ENCODE measurements at regions not wholly inside any gene's neighbourhood (a gene's known extent, or its start where the extent isn't known, plus 50 kb on each side); places are given as distances from the start of the nearest gene placed in this dataset.

GRCh38 chr5:74251141-74252035, 389.1 kb downstream of the ENC1 start:
- TF ChIP-seq TAF1 (IDR thresholded peaks at IDR 0.05; ENCODE audit: borderline replicate concordance, low read depth, low read length): no peak
- TF ChIP-seq POLR2AphosphoS5 (IDR thresholded peaks at IDR 0.05; ENCODE audit: low read depth, low read length): no peak
- TF ChIP-seq POLR2A (IDR thresholded peaks at IDR 0.05; ENCODE audit: low read depth, low read length): no peak
- DNase-seq (ENCODE audit: insufficient read length) (no peak), FAIRE-seq (peak; percentile 5)

DNA sequence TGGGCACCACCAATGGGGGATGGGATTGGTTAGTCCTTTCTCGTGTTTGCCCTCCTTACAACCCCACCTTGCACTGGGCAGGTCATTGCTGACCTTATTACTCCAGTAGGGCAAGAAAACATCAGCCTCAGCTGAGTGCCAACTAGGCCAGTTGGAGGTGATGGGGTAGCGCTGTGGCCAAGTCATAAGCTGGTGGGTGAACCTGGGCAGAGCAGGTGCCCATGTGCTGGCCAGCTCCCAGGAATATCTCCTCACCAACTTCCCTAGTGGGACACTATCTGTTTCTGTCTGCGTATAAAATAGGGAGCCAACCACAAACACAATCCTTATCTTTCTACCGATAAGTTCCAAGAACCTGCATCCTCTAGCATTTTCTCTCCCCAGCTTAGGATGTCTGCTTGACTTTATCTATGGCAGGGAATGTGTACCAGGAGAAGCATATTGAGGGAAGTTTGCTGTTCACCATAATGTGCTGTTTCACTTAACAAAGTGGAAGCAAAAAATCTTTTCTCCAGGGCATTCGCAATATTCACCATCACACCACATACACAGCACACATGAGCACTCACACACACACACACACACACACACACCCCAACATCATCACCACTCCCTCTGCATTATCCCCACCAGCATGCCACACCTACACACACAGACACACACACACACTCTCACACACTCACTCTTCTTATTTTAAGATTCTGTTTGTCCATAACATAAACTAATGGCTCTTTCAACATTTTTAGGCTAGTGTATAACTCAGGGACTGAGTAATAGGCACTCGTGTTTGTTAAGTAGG, 390.0 kb downstream of the ENC1 start:
- no peak for FAIRE-seq
- DNase-seq (ENCODE audit: insufficient read length): no peak
- TF ChIP-seq TAF1 (IDR thresholded peaks at IDR 0.05; ENCODE audit: borderline replicate concordance, low read depth, low read length) (no peak), POLR2A (IDR thresholded peaks at IDR 0.05; ENCODE audit: low read depth, low read length) (no peak), POLR2AphosphoS5 (IDR thresholded peaks at IDR 0.05; ENCODE audit: low read depth, low read length) (no peak)

GRCh38 chr5:74248576-74248975, 392.0 kb downstream of the ENC1 start:
- TF ChIP-seq TAF1 (IDR thresholded peaks at IDR 0.05; ENCODE audit: borderline replicate concordance, low read depth, low read length) (no peak), POLR2A (IDR thresholded peaks at IDR 0.05; ENCODE audit: low read depth, low read length) (no peak), POLR2AphosphoS5 (IDR thresholded peaks at IDR 0.05; ENCODE audit: low read depth, low read length) (no peak)

GRCh38 chr5:74244406-74244805, 396.1 kb downstream of the ENC1 start:
- TF ChIP-seq POLR2AphosphoS5 (IDR thresholded peaks at IDR 0.05; ENCODE audit: low read depth, low read length) (no peak), POLR2A (IDR thresholded peaks at IDR 0.05; ENCODE audit: low read depth, low read length) (no peak), TAF1 (IDR thresholded peaks at IDR 0.05; ENCODE audit: borderline replicate concordance, low read depth, low read length) (no peak)
- no peak for FAIRE-seq
- no peak for DNase-seq (ENCODE audit: insufficient read length)

More at GRCh38 chr5:74248576-74248975, 392.0 kb downstream of the ENC1 start:
- DNase-seq (ENCODE audit: insufficient read length): no peak
- FAIRE-seq: no peak

DNA sequence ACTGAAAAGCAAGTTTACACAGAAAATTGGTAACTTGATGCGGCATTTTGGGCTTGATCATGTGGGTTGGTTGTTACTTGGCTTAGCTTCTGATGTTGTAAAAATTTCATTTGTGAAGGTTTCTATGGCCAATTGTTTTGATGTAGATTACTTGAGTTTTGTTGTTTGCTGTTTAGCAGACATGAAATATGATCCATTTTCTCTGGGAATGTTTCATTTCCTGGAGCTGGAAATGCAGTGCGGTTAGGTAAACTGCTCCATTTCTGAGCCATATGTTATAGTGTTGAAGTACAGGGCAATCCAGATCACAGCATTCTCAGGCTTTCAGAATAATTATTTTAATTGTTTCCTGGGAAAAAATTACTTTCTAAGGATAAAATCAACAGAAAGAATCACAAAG, 396.9 kb downstream of the ENC1 start:
- TF ChIP-seq POLR2AphosphoS5 (IDR thresholded peaks at IDR 0.05; ENCODE audit: low read depth, low read length) (no peak), POLR2A (IDR thresholded peaks at IDR 0.05; ENCODE audit: low read depth, low read length) (no peak), TAF1 (IDR thresholded peaks at IDR 0.05; ENCODE audit: borderline replicate concordance, low read depth, low read length) (no peak)
- FAIRE-seq (no peak), DNase-seq (ENCODE audit: insufficient read length) (no peak)

DNA sequence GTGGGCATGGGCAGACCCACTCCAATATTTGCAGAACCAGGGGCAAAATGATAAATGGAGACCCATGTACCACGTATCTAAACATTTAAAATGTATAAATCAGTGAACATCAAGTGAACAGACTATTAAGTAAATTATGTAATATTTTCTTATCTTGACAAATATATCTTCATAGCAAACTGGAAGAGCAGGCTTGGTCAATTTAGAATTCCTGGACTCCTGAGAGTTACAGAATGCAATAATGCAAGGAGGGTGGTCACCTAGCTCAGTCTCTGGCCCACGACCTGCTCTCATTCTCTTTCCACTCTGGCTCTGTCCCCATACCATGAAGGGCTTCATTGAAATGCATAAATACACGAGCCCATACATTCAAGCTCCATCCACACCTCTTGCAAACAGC, 398.0 kb downstream of the ENC1 start:
- no peak for TF ChIP-seq POLR2A (IDR thresholded peaks at IDR 0.05; ENCODE audit: low read depth, low read length)
- TF ChIP-seq TAF1 (IDR thresholded peaks at IDR 0.05; ENCODE audit: borderline replicate concordance, low read depth, low read length): no peak
- no peak for TF ChIP-seq POLR2AphosphoS5 (IDR thresholded peaks at IDR 0.05; ENCODE audit: low read depth, low read length)
- no peak for FAIRE-seq
- DNase-seq (ENCODE audit: insufficient read length): no peak

- no peak for FAIRE-seq
- no peak for DNase-seq (ENCODE audit: insufficient read length)
- TF ChIP-seq TAF1 (IDR thresholded peaks at IDR 0.05; ENCODE audit: borderline replicate concordance, low read depth, low read length) (no peak), POLR2A (IDR thresholded peaks at IDR 0.05; ENCODE audit: low read depth, low read length) (no peak), POLR2AphosphoS5 (IDR thresholded peaks at IDR 0.05; ENCODE audit: low read depth, low read length) (no peak)
These were observed 398.8 kb downstream of the ENC1 start for GRCh38 chr5:74241751-74242140.

DNA sequence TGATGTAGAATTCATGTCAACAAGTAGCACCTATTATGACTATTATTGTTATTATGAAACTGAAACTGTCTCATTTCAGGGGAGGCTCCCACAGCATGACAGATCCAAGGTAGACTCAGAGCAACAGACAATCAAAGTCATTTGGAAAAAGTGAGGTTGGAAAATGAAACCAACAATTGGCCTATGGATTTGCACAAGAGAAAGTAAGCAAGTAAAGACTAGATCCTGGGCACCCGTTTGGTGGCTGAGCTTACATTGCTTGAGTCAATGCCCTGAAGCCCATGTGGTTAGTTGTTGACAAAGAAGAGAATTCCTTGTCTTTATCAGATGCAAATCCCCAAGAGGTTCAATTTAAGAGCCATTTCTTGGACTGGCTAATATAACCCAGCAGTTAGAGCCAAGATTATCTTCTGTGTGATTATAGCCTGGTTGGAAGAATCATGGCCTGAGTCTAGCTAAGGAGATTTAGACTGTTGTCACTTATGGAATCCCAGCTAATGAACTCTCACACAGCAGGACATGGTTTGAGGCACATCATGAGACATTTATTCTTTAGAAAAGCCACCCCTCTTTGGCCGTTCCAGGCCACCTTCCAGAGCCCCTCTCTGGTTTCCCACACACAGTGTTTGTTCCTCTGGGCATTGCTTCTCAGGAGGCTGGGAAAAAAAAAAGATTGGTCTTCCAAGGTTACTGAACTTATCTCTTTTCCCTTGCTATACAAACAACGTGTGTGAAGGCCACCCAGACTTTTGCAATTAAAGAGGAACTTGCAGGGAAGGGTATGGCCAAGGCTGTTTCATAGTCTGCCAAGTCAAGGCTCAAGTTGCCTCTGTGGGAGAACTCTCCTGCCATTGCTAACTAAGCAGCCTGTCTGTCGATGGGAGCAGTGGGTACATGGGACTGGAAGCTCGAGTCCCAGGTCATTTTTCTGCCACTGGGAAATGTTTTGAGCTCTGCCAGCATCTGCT, 399.5 kb downstream of the ENC1 start:
- no peak for FAIRE-seq
- TF ChIP-seq POLR2AphosphoS5 (IDR thresholded peaks at IDR 0.05; ENCODE audit: low read depth, low read length) (no peak), POLR2A (IDR thresholded peaks at IDR 0.05; ENCODE audit: low read depth, low read length) (no peak), TAF1 (IDR thresholded peaks at IDR 0.05; ENCODE audit: borderline replicate concordance, low read depth, low read length) (no peak)
- DNase-seq (ENCODE audit: insufficient read length): no peak

DNA sequence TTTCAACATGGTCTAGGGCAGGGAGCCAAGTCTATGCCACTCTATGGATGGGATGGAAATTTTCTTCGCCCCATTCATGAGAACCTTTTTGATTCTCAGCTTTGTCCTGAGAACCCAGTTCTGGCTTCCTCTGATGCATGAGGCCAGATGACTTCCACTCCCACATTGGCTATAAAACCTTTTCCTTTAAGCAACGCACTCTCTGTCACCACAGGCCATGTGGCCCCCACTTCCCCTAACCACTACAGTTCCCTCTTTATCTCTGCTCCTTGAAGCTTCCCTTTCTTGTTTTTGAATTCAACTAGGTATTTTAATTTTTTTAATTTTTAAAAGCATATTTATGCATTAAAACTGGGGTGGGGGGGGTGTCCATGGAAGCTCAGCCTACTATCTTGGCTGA, 401.3 kb downstream of the ENC1 start:
- DNase-seq (ENCODE audit: insufficient read length): no peak
- FAIRE-seq: no peak

GRCh38 chr5:74237571-74238145, 402.9 kb downstream of the ENC1 start:
- DNase-seq (ENCODE audit: insufficient read length) (no peak), FAIRE-seq (no peak)
- TF ChIP-seq POLR2A (IDR thresholded peaks at IDR 0.05; ENCODE audit: low read depth, low read length): no peak
- no peak for TF ChIP-seq TAF1 (IDR thresholded peaks at IDR 0.05; ENCODE audit: borderline replicate concordance, low read depth, low read length)
- no peak for TF ChIP-seq POLR2AphosphoS5 (IDR thresholded peaks at IDR 0.05; ENCODE audit: low read depth, low read length)

More for the DNA sequence above, 401.3 kb downstream of the ENC1 start:
- no peak for TF ChIP-seq TAF1 (IDR thresholded peaks at IDR 0.05; ENCODE audit: borderline replicate concordance, low read depth, low read length)
- TF ChIP-seq POLR2AphosphoS5 (IDR thresholded peaks at IDR 0.05; ENCODE audit: low read depth, low read length): no peak
- TF ChIP-seq POLR2A (IDR thresholded peaks at IDR 0.05; ENCODE audit: low read depth, low read length): no peak
